Upper lobe of left lung (tissue), 4 donors: ENCODE measurements at regions not wholly inside any gene's neighbourhood (a gene's known extent, or its start where the extent isn't known, plus 50 kb on each side); places are given as distances from the start of the nearest gene placed in this dataset.

Experiments
- CTCF ChIP-seq, 6 experiments: fragments of 450-650 bp in 4 of 6; fragments of 200-600 bp in 2 of 6; sonication (generic) in 2 of 6; IDR thresholded peaks; one replicate each; pipeline ENCODE4 v1.5.1; 2016 to 2019; ENCODE audit warnings: antibody characterized with exemption in 6 of 6
- POLR2AphosphoS5 ChIP-seq, 2 donors: sonication (generic); formaldehyde crosslinking; IDR thresholded peaks; one replicate each; pipeline ENCODE4 v1.5.1; 2017; ENCODE audit warnings: antibody characterized with exemption in 2 of 2

- TF ChIP-seq CTCF (IDR thresholded peaks at IDR 0.05) (no peak), POLR2AphosphoS5 (IDR thresholded peaks at IDR 0.05) (no peak)
These were observed 468.0 kb upstream of the SYT1 start for GRCh38 chr12:78396538-78396937.
